HFF-Myc (cell line): ENCODE measurements at regions not wholly inside any gene's neighbourhood (a gene's known extent, or its start where the extent isn't known, plus 50 kb on each side); places are given as distances from the start of the nearest gene placed in this dataset.

Experiments used
- DNase-seq: peaks from one replicate; pipeline ENCODE4 v3.0.0-alpha.2; 2011; ENCODE audit warnings: low read depth; ENCODE audit errors: extremely low read depth
- H3K4me3 ChIP-seq: replicated peaks from 2 replicates; pipeline ENCODE4 v1.5.1; 2011; ENCODE audit warnings: low read depth, mild to moderate bottlenecking, control low read depth, low read length
- CTCF ChIP-seq: IDR thresholded peaks from 2 replicates; pipeline ENCODE4 v1.5.1; 2012; ENCODE audit warnings: mild to moderate bottlenecking, low read depth, low read length, control low read depth; ENCODE audit errors: missing control alignments

- TF ChIP-seq CTCF, result no peak
- no peak overlapping the region for H3K4me3 ChIP-seq
- DNase-seq, result no peak
Measured at GRCh38 chr20:20897145-20897544, 184.7 kb upstream of the RALGAPA2 start.

- DNase-seq, result no peak
- TF ChIP-seq CTCF, result no peak
- no peak overlapping the region for H3K4me3 ChIP-seq
Measured at GRCh38 chr20:20896606-20897005, 184.2 kb upstream of the RALGAPA2 start.

- DNase-seq, result no peak
- H3K4me3 ChIP-seq, result no peak overlapping the region
- no peak for TF ChIP-seq CTCF
Measured at GRCh38 chr20:20895537-20895936, 183.1 kb upstream of the RALGAPA2 start.

- TF ChIP-seq CTCF, result no peak
- DNase-seq, result no peak
- no peak overlapping the region for H3K4me3 ChIP-seq
Measured at GRCh38 chr20:20894753-20895152, 182.3 kb upstream of the RALGAPA2 start.

- TF ChIP-seq CTCF, result no peak
- DNase-seq, result no peak
Measured at GRCh38 chr20:20894280-20894679, 181.8 kb upstream of the RALGAPA2 start.

GRCh38 chr20:20892328-20892727, 179.9 kb upstream of the RALGAPA2 start:
- H3K4me3 ChIP-seq, result no peak overlapping the region
- no peak for TF ChIP-seq CTCF
- DNase-seq, result no peak

More at GRCh38 chr20:20894280-20894679, 181.8 kb upstream of the RALGAPA2 start:
- no peak overlapping the region for H3K4me3 ChIP-seq

- DNase-seq, result no peak
- TF ChIP-seq CTCF, result no peak
- H3K4me3 ChIP-seq, result no peak overlapping the region
Measured at GRCh38 chr20:20890751-20891150, 178.3 kb upstream of the RALGAPA2 start.
